ENCODE measurements at regions not wholly inside any gene's neighbourhood (a gene's known extent, or its start where the extent isn't known, plus 50 kb on each side); places are given as distances from the start of the nearest gene placed in this dataset.
A peak's percentile ranks its signal among the peaks of the same experiment; 100 is the strongest.

- BruUV-seq (replicated peaks): no TSS peak
- no peak overlapping the region for H3K4me3 ChIP-seq
- H3K27me3 ChIP-seq (ENCODE audit: control insufficient read depth in 2 of 2, insufficient read depth in 2 of 2, low read length in 2 of 2): no peaks in the 10 kb centered on the region
- H3K9ac ChIP-seq (ENCODE audit: insufficient read depth in 1 of 2, low read depth in 2 of 2, low read length in 2 of 2): no peak overlapping the region
- no peaks in the 10 kb centered on the region for H3K4me1 ChIP-seq (replicated peaks in 1 of 2; ENCODE audit: control insufficient read depth in 2 of 2, insufficient read depth in 2 of 2, low read length in 2 of 2)
- no peak overlapping the region for H2AFZ ChIP-seq (ENCODE audit: low read depth, low read length)
- no peak for DNase-seq (ENCODE audit: extremely low read depth in 1 of 4, low spot score in 3 of 4)
- no peak for ATAC-seq
- no peaks in the 10 kb centered on the region for H3K9me1 ChIP-seq (ENCODE audit: control insufficient read depth, insufficient read depth, low read length)
- CTCF ChIA-PET (ENCODE audit: low intra/inter-chr PET ratio): no interaction called here
- no peak for FAIRE-seq
- H3K79me2 ChIP-seq (ENCODE audit: control insufficient read depth, insufficient read depth, low read length): no peaks in the 10 kb centered on the region
- POLR2A ChIA-PET: no interaction called here
- in situ Hi-C loops (cut with MboI) (no loop called here), intact Hi-C loops (cut with micrococcal nuclease) (no loop called here)
- H3K9me3 ChIP-seq (replicated peaks; ENCODE audit: control insufficient read depth, insufficient read depth, low read depth, low read length): no peaks in the 10 kb centered on the region; the same call in 1 of the 2 replicates
- no peaks in the 10 kb centered on the region for H4K20me1 ChIP-seq (replicated peaks; ENCODE audit: control insufficient read depth, insufficient read depth, low read length)
- H3K27ac ChIP-seq (ENCODE audit: extremely low read depth, low read depth, low read length): no peak overlapping the region
- no peaks in the 10 kb centered on the region for H3K36me3 ChIP-seq (ENCODE audit: control insufficient read depth, insufficient read depth, low read length)
- TF ChIP-seq C11orf30 (IDR thresholded peaks at IDR 0.05; ENCODE audit: low read depth): peak; percentile 10; the same call in 1 of the 2 replicates
- no peak for TF ChIP-seq IRF1 (CRISPR knock-in tag; IDR thresholded peaks at IDR 0.05; ENCODE audit: borderline replicate concordance)
- peak; percentile 54; the same call in 1 of the 2 replicates for TF ChIP-seq ZNF316 (IDR thresholded peaks at IDR 0.05)
- no peak for TF ChIP-seq ILF3 (IDR thresholded peaks at IDR 0.05; ENCODE audit: borderline replicate concordance)
- no peak for TF ChIP-seq PTRF (tag; IDR thresholded peaks at IDR 0.05)
- no peak overlapping the region for H3K4me2 ChIP-seq (ENCODE audit: insufficient read depth, low read length)
These were observed 407.4 kb downstream of the CD109 start for GRCh38 chr6:74103417-74103816.

DNA sequence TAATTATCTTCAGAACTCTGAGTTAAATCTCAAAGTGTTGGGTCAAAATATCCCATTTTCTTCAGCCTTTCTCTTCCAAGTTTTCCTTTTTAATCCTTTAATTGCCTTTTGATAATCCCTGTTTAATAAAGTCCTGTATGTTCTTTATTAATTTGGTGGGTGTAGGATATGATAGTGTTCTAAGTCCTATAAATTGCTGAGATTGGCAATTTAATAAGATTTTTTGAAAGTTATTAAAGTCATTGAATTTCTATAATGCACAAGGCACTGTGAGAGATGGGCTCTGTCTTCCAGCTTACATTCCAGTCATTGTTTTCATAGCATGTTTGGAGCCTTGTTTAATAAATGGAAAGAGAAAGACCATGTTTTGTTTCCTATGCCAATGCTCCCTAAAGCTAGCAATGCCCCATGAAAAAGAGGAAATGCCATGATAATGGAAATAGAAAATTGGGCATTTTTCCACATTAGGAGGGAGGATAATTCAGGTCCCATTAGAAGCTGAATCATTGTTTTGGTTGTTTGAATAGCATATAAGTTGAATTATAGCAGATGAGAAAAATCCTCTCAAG, 404.8 kb downstream of the CD109 start:
- no peak for FAIRE-seq
- Histone ChIP-seq H3K4me3 (no peak overlapping the region), H3K4me2 (ENCODE audit: insufficient read depth, low read length) (no peak overlapping the region), H3K9me3 (replicated peaks; ENCODE audit: control insufficient read depth, insufficient read depth, low read depth, low read length) (no peaks in the 10 kb centered on the region; the same call in 1 of the 2 replicates), H3K27me3 (ENCODE audit: control insufficient read depth in 2 of 2, insufficient read depth in 2 of 2, low read length in 2 of 2) (no peaks in the 10 kb centered on the region), H3K9me1 (ENCODE audit: control insufficient read depth, insufficient read depth, low read length) (no peaks in the 10 kb centered on the region), H3K36me3 (ENCODE audit: control insufficient read depth, insufficient read depth, low read length) (no peaks in the 10 kb centered on the region), H3K9ac (ENCODE audit: insufficient read depth in 1 of 2, low read depth in 2 of 2, low read length in 2 of 2) (no peak overlapping the region), H4K20me1 (replicated peaks; ENCODE audit: control insufficient read depth, insufficient read depth, low read length) (no peaks in the 10 kb centered on the region), H2AFZ (ENCODE audit: low read depth, low read length) (no peak overlapping the region), H3K4me1 (replicated peaks in 1 of 2; ENCODE audit: control insufficient read depth in 2 of 2, insufficient read depth in 2 of 2, low read length in 2 of 2) (no peaks in the 10 kb centered on the region), H3K27ac (ENCODE audit: extremely low read depth, low read depth, low read length) (no peak overlapping the region), H3K79me2 (ENCODE audit: control insufficient read depth, insufficient read depth, low read length) (no peaks in the 10 kb centered on the region)
- POLR2A ChIA-PET: no interaction called here
- intact Hi-C loops (cut with micrococcal nuclease) (no loop called here), in situ Hi-C loops (cut with MboI) (no loop called here)
- BruUV-seq (replicated peaks): no TSS peak
- ATAC-seq: no peak
- no peak for DNase-seq (ENCODE audit: extremely low read depth in 1 of 4, low spot score in 3 of 4)
- no peak for TF ChIP-seq E2F6 (IDR thresholded peaks at IDR 0.05; ENCODE audit: borderline replicate concordance in 1 of 2, extremely low read depth in 1 of 2, insufficient read depth in 1 of 2, insufficient read length in 1 of 2, low read depth in 1 of 2, low read length in 1 of 2, poor library complexity in 1 of 2, severe bottlenecking in 1 of 2)
- TF ChIP-seq HDAC2 (IDR thresholded peaks at IDR 0.05): no peak
- no peak for TF ChIP-seq RCOR1 (IDR thresholded peaks at IDR 0.05; ENCODE audit: borderline replicate concordance in 1 of 2, low read depth in 2 of 2, low read length in 2 of 2)
- no peak for TF ChIP-seq KDM2B (CRISPR knock-in tag; IDR thresholded peaks at IDR 0.05)
- TF ChIP-seq MAFF (IDR thresholded peaks at IDR 0.05; ENCODE audit: low read length): peak; percentile 17; the same call in 1 of the 2 replicates
- CTCF ChIA-PET (ENCODE audit: low intra/inter-chr PET ratio): no interaction called here

Measured in K562 (cell line).